ENCODE measurements at regions not wholly inside any gene's neighbourhood (a gene's known extent, or its start where the extent isn't known, plus 50 kb on each side); places are given as distances from the start of the nearest gene placed in this dataset.

GRCh38 chrX:68994891-68995255, 166.1 kb downstream of the EFNB1 start:
- TF ChIP-seq, protein P1, sequence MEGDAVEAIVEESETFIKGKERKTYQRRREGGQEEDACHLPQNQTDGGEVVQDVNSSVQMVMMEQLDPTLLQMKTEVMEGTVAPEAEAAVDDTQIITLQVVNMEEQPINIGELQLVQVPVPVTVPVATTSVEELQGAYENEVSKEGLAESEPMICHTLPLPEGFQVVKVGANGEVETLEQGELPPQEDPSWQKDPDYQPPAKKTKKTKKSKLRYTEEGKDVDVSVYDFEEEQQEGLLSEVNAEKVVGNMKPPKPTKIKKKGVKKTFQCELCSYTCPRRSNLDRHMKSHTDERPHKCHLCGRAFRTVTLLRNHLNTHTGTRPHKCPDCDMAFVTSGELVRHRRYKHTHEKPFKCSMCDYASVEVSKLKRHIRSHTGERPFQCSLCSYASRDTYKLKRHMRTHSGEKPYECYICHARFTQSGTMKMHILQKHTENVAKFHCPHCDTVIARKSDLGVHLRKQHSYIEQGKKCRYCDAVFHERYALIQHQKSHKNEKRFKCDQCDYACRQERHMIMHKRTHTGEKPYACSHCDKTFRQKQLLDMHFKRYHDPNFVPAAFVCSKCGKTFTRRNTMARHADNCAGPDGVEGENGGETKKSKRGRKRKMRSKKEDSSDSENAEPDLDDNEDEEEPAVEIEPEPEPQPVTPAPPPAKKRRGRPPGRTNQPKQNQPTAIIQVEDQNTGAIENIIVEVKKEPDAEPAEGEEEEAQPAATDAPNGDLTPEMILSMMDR (IDR thresholded peaks at IDR 0.05), result no peak
- no peak for TF ChIP-seq POLR2A (IDR thresholded peaks at IDR 0.05)
